HEK293 (cell line): ENCODE measurements at regions not wholly inside any gene's neighbourhood (a gene's known extent, or its start where the extent isn't known, plus 50 kb on each side); places are given as distances from the start of the nearest gene placed in this dataset.
"Not testable (repeated sequence)": the region's sequence is repeated elsewhere in the genome, so short reads cannot be mapped to it uniquely, and the experiment has no call there.

ENCODE experiments used
- CTCF ChIA-PET: fragments of 350-600 bp; formaldehyde crosslinking; extraction: SDS; loops from one replicate; lab custom pipeline; 2021; ENCODE audit warnings: antibody characterized with exemption; lab: Yijun Ruan, JAX
- POLR2A ChIA-PET: fragments of 300-600 bp; formaldehyde crosslinking; extraction: SDS; loops from one replicate; lab custom pipeline; 2020; ENCODE audit warnings: antibody characterized with exemption, inconsistent platforms; lab: Yijun Ruan, JAX
- H3K27ac ChIP-seq: fragments of 200-500 bp; sonication (Bioruptor generic); 2 replicates; pipeline ENCODE4 v1.5.1; 2014; ENCODE audit warnings: low read depth, low read length, control low read depth, inconsistent platforms; ENCODE audit errors: extremely low read depth
- H3K36me3 ChIP-seq, 2 experiments: fragments of 200-500 bp in 1 of 2; sonication (Bioruptor generic) in 1 of 2; 1 replicate in 1 of 2; 2 replicates in 1 of 2; pipeline ENCODE4 v1.5.1; 2014 to 2017; ENCODE audit warnings: inconsistent platforms in 2 of 2, low read length in 2 of 2; ENCODE audit not compliant: control insufficient read depth in 2 of 2, insufficient read depth in 1 of 2
- H3K4me1 ChIP-seq: fragments of 200-500 bp; sonication (Bioruptor generic); 2 replicates; pipeline ENCODE4 v1.5.1; 2014; ENCODE audit warnings: mild to moderate bottlenecking, low read length, inconsistent platforms; ENCODE audit not compliant: control insufficient read depth, insufficient read depth
- H3K4me3 ChIP-seq: 2 replicates; pipeline ENCODE4 v1.5.1; 2011; ENCODE audit warnings: low read depth, mild to moderate bottlenecking, control low read depth, low read length, moderate library complexity
- H3K9me3 ChIP-seq: fragments of 200-500 bp; sonication (Bioruptor generic); 2 replicates; pipeline ENCODE4 v1.5.1; 2014; ENCODE audit warnings: low read depth, low read length, inconsistent platforms; ENCODE audit not compliant: control insufficient read depth, insufficient read depth
- AEBP2 ChIP-seq: fragments of 450-650 bp; formaldehyde crosslinking; IDR thresholded peaks from 2 replicates; pipeline ENCODE4 v1.5.1; 2016; ENCODE audit warnings: missing biosample characterization, missing genetic modification characterization, borderline replicate concordance
- EGR2 ChIP-seq: fragments of 450-650 bp; formaldehyde crosslinking; IDR thresholded peaks from 2 replicates; pipeline ENCODE4 v1.5.1; 2016; ENCODE audit warnings: low read depth, missing biosample characterization, missing genetic modification characterization
- GLI2 ChIP-seq: fragments of 450-650 bp; formaldehyde crosslinking; IDR thresholded peaks from 2 replicates; pipeline ENCODE4; 2017; ENCODE audit warnings: missing biosample characterization, missing genetic modification characterization, low read depth, borderline replicate concordance
- PRDM1 ChIP-seq: fragments of 450-650 bp; formaldehyde crosslinking; IDR thresholded peaks from 2 replicates; pipeline ENCODE4; 2016; ENCODE audit warnings: missing biosample characterization, missing genetic modification characterization
- ZFP3 ChIP-seq: fragments of 450-650 bp; formaldehyde crosslinking; IDR thresholded peaks from 2 replicates; pipeline ENCODE4 v1.5.1; 2016; ENCODE audit warnings: low read depth, missing biosample characterization, missing genetic modification characterization
- ZFP41 ChIP-seq: fragments of 450-650 bp; formaldehyde crosslinking; IDR thresholded peaks from 2 replicates; pipeline ENCODE4 v1.5.1; 2016; ENCODE audit warnings: missing biosample characterization, missing genetic modification characterization, borderline replicate concordance
- ZNF146 ChIP-seq: fragments of 450-650 bp; formaldehyde crosslinking; IDR thresholded peaks from 2 replicates; pipeline ENCODE4 v1.5.1; 2016; ENCODE audit warnings: missing biosample characterization, missing genetic modification characterization
- ZNF148 ChIP-seq: fragments of 450-650 bp; formaldehyde crosslinking; IDR thresholded peaks from 2 replicates; pipeline ENCODE4 v1.5.0; 2017; ENCODE audit warnings: missing biosample characterization, missing genetic modification characterization, borderline replicate concordance
- ZNF155 ChIP-seq: fragments of 450-650 bp; formaldehyde crosslinking; IDR thresholded peaks from 2 replicates; pipeline ENCODE4 v1.5.1; 2016; ENCODE audit warnings: missing biosample characterization, missing genetic modification characterization
- ZNF239 ChIP-seq: fragments of 450-650 bp; formaldehyde crosslinking; IDR thresholded peaks from 2 replicates; pipeline ENCODE4 v1.5.1; 2016; ENCODE audit warnings: missing biosample characterization, missing genetic modification characterization
- ZNF335 ChIP-seq: fragments of 450-650 bp; formaldehyde crosslinking; conservative IDR thresholded peaks from 2 replicates; pipeline ENCODE4 v1.5.1; 2016; ENCODE audit warnings: missing biosample characterization, missing genetic modification characterization
- ZNF416 ChIP-seq: fragments of 450-650 bp; formaldehyde crosslinking; IDR thresholded peaks from 2 replicates; pipeline ENCODE4 v1.5.1; 2016; ENCODE audit warnings: missing biosample characterization, missing genetic modification characterization
- ZNF473 ChIP-seq: fragments of 450-650 bp; formaldehyde crosslinking; IDR thresholded peaks from 2 replicates; pipeline ENCODE4 v1.5.1; 2017; ENCODE audit warnings: missing biosample characterization, missing genetic modification characterization
- ZNF510 ChIP-seq: fragments of 450-650 bp; formaldehyde crosslinking; IDR thresholded peaks from 2 replicates; pipeline ENCODE4 v1.5.1; 2018; ENCODE audit warnings: mild to moderate bottlenecking, missing genetic modification characterization, missing biosample characterization; ENCODE audit not compliant: insufficient replicate concordance
- ZNF518A ChIP-seq: fragments of 450-650 bp; formaldehyde crosslinking; conservative IDR thresholded peaks from 2 replicates; pipeline ENCODE4 v1.5.1; 2016; ENCODE audit warnings: low read depth, missing biosample characterization, missing genetic modification characterization
- ZNF558 ChIP-seq: fragments of 450-650 bp; formaldehyde crosslinking; IDR thresholded peaks from 2 replicates; pipeline ENCODE4 v1.5.1; 2016; ENCODE audit warnings: missing biosample characterization, missing genetic modification characterization

GRCh38 chrX:103431316-103431715, 55.0 kb downstream of the BEX3 start:
- no peak overlapping the region for H3K4me3 ChIP-seq
- no peaks in the 10 kb centered on the region for H3K4me1 ChIP-seq
- CTCF ChIA-PET = interaction anchor here (0.6 kb wide), 1 partner anchor 480 kb away, joined by 3 read pairs; no protein-coding TSS in a partner anchor
- H3K36me3 ChIP-seq = no peaks in the 10 kb centered on the region
- H3K27ac ChIP-seq = no peak overlapping the region
- no peaks in the 10 kb centered on the region for H3K9me3 ChIP-seq
- no peak for TF ChIP-seq ZNF146
- TF ChIP-seq, all 188 proteins: peak for 0
- POLR2A ChIA-PET = no interaction called here

GRCh38 chrX:103432841-103433240, 56.5 kb downstream of the BEX3 start:
- H3K4me1 ChIP-seq, H3K9me3 ChIP-seq, H3K4me3 ChIP-seq, H3K36me3 ChIP-seq, H3K27ac ChIP-seq, CTCF ChIA-PET, POLR2A ChIA-PET: not testable (repeated sequence)

- no peaks in the 10 kb centered on the region for H3K36me3 ChIP-seq
- H3K4me1 ChIP-seq = no peaks in the 10 kb centered on the region
- H3K4me3 ChIP-seq = no peak overlapping the region
- ChIA-PET POLR2A (no interaction called here), CTCF (no interaction called here)
- H3K9me3 ChIP-seq = no peaks in the 10 kb centered on the region
- TF ChIP-seq GLI2 (tag by site-specific recombination) (no peak), ZNF239 (tag by site-specific recombination) (no peak), ZFP3 (tag by site-specific recombination) (no peak), ZNF518A (no peak), ZNF510 (tag by site-specific recombination) (no peak), ZNF155 (tag by site-specific recombination) (no peak), ZNF473 (tag by site-specific recombination) (no peak), ZNF335 (tag by site-specific recombination) (no peak), ZNF148 (tag by site-specific recombination) (no peak), ZNF416 (tag by site-specific recombination) (no peak), EGR2 (tag by site-specific recombination) (no peak), PRDM1 (tag by site-specific recombination) (no peak), ZNF558 (tag by site-specific recombination) (no peak), ZFP41 (tag by site-specific recombination) (no peak), AEBP2 (no peak)
- no peak overlapping the region for H3K27ac ChIP-seq
These were observed 61.0 kb downstream of the BEX3 start for GRCh38 chrX:103437147-103437873.
